PC-9 (cell line): ENCODE measurements at regions not wholly inside any gene's neighbourhood (a gene's known extent, or its start where the extent isn't known, plus 50 kb on each side); places are given as distances from the start of the nearest gene placed in this dataset.

Experiments used
- BruUV-seq: library from RNA; stranded (reverse); fragments of 400-500 nt; replicated peaks from 2 replicates; lab custom pipeline; 2021; lab: Mats Ljungman, UMichigan
- CTCF ChIA-PET: fragments of 300-600 bp; sonication (Branson Sonifier 250); formaldehyde crosslinking; loops from one replicate; lab custom pipeline; 2022; ENCODE audit warnings: antibody characterized with exemption; lab: Charles Lee
- POLR2A ChIA-PET: fragments of 300-600 bp; sonication (Branson Sonifier 250); formaldehyde crosslinking; loops from one replicate; lab custom pipeline; 2022; ENCODE audit warnings: antibody characterized with exemption; ENCODE audit not compliant: unreplicated experiment; lab: Charles Lee
- DNase-seq, 2 experiments: peaks; one replicate each; pipeline versions ENCODE4 v3.0.0 to v3.0.0-alpha.2; 2015 to 2022; ENCODE audit warnings: mixed read lengths in 1 of 2
- H2AFZ ChIP-seq: fragments of 200-600 bp; sonication (generic); 2 replicates; pipeline ENCODE4 v1.8.1; 2017; ENCODE audit warnings: antibody characterized with exemption
- H3F3A ChIP-seq: fragments of 200-600 bp; sonication (generic); 2 replicates; pipeline ENCODE4 v1.8.1; 2017; ENCODE audit warnings: antibody characterized with exemption, mild to moderate bottlenecking, low read depth; ENCODE audit not compliant: insufficient read depth
- H3K27ac ChIP-seq: fragments of 200-600 bp; sonication (generic); 2 replicates; pipeline ENCODE4 v1.6.1; 2016; ENCODE audit warnings: mixed run types
- H3K27me3 ChIP-seq: fragments of 200-600 bp; sonication (generic); 2 replicates; pipeline ENCODE4 v1.6.1; 2016; ENCODE audit warnings: low read depth, mixed run types; ENCODE audit not compliant: insufficient read depth
- H3K36me3 ChIP-seq: fragments of 200-600 bp; sonication (generic); 2 replicates; pipeline ENCODE4 v1.6.1; 2016; ENCODE audit warnings: low read depth, mixed run types
- H3K4me1 ChIP-seq: fragments of 200-600 bp; sonication (generic); replicated peaks from 2 replicates; pipeline ENCODE4 v1.6.1; 2016; ENCODE audit warnings: mixed run types; ENCODE audit not compliant: insufficient read depth
- H3K4me2 ChIP-seq: fragments of 200-600 bp; sonication (generic); 2 replicates; pipeline ENCODE4 v1.6.1; 2017; ENCODE audit warnings: mixed run types
- H3K4me3 ChIP-seq: fragments of 200-600 bp; sonication (generic); 2 replicates; pipeline ENCODE4 v1.6.1; 2016; ENCODE audit warnings: mixed run types
- H3K79me2 ChIP-seq: fragments of 200-600 bp; sonication (generic); 2 replicates; pipeline ENCODE4 v1.6.1; 2017; ENCODE audit warnings: low read depth, mixed run types
- H3K9me2 ChIP-seq: fragments of 200-600 bp; sonication (generic); 2 replicates; pipeline ENCODE4 v1.8.1; 2017; ENCODE audit warnings: mild to moderate bottlenecking; ENCODE audit not compliant: insufficient read depth
- H3K9me3 ChIP-seq: fragments of 200-600 bp; sonication (generic); 2 replicates; pipeline ENCODE4 v1.8.1; 2016; ENCODE audit warnings: low read depth; ENCODE audit not compliant: insufficient read depth
- H4K20me1 ChIP-seq: fragments of 200-600 bp; sonication (generic); 2 replicates; pipeline ENCODE4 v1.8.1; 2017; ENCODE audit not compliant: insufficient read depth
- CTCF ChIP-seq: fragments of 200-600 bp; sonication (generic); conservative IDR thresholded peaks from 2 replicates; pipeline ENCODE4 v1.6.1; 2017; ENCODE audit warnings: mixed run types, antibody characterized with exemption, mild to moderate bottlenecking, moderate library complexity
- EZH2 ChIP-seq: fragments of 200-600 bp; sonication (generic); IDR thresholded peaks from 2 replicates; pipeline ENCODE4 v1.8.0; 2017; ENCODE audit warnings: antibody characterized with exemption, low read depth
- intact Hi-C: fragments of 100-400 bp; cut with micrococcal nuclease; formaldehyde crosslinking; loops from one replicate; pipeline ENCODE4 v1.10.0; 2022; ENCODE audit not compliant: unreplicated experiment

DNA sequence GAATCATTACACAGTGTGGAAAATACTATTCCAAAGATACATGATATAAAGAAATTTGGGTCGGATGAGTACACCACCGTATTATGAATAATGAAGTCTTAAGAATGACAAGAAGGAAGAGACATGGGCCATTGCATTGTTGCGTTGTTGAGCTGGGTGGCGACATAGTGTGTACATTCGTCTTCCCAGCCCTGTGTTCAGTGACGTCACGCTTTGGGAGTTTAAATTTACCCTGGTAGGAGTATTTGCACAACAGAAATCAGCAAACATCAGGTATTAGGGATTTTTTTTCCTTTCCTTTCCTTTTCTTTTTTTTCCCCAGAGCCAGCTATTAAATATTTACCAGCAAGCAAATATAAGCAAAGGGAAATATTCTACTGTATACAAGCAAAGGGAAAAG lies 347.2 kb upstream of the NETO1 start:
- H3K27me3 ChIP-seq, result no peaks in the 10 kb centered on the region
- POLR2A ChIA-PET, result no interaction called here
- peaks cover 4% of the 10 kb centered on the region; the same call in 1 of the 2 replicates for H3F3A ChIP-seq
- no peaks in the 10 kb centered on the region for H4K20me1 ChIP-seq
- peaks cover 20% of the 10 kb centered on the region for H3K9me3 ChIP-seq
- no peak overlapping the region for H2AFZ ChIP-seq
- no peaks in the 10 kb centered on the region for H3K4me1 ChIP-seq
- H3K4me3 ChIP-seq, result no peak overlapping the region
- H3K4me2 ChIP-seq, result no peak overlapping the region
- BruUV-seq, result no TSS peak
- TF ChIP-seq CTCF, result no peak
- no peak for TF ChIP-seq EZH2
- H3K36me3 ChIP-seq, result peaks cover 37% of the 10 kb centered on the region
- DNase-seq, result no peak
- no peaks in the 10 kb centered on the region for H3K9me2 ChIP-seq
- no peak overlapping the region for H3K27ac ChIP-seq
- no peaks in the 10 kb centered on the region for H3K79me2 ChIP-seq
- intact Hi-C loops, result no loop called here
- CTCF ChIA-PET, result no interaction called here

DNA sequence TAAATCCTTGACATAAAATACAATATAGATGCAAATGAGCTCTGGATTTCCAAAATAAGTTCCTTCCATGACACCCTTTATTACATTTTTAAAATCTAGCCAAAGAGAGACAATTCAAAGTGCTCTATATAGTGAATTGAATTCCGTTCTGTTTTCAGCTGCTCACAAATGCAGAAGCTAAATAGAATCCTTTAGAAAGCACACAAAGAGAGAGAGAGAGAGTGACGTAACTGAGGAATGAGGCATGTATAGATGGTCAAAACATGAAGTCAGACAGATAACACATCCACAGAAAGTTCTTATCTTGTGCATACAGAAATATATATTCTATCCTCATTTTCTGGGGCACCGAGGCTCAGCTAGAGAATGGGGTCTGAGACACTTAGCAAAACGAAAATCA lies 344.7 kb upstream of the NETO1 start:
- peaks cover 10% of the 10 kb centered on the region; the same call in 1 of the 2 replicates for H3F3A ChIP-seq
- no peaks in the 10 kb centered on the region for H3K9me2 ChIP-seq
- H4K20me1 ChIP-seq, result no peaks in the 10 kb centered on the region
- peaks cover 20% of the 10 kb centered on the region for H3K36me3 ChIP-seq
- H3K9me3 ChIP-seq, result peaks cover 4% of the 10 kb centered on the region
- H3K4me3 ChIP-seq, result no peak overlapping the region
- H3K4me2 ChIP-seq, result no peak overlapping the region
- TF ChIP-seq EZH2, result no peak
- TF ChIP-seq CTCF, result no peak
- BruUV-seq, result no TSS peak
- DNase-seq, result no peak
- H3K79me2 ChIP-seq, result no peaks in the 10 kb centered on the region
- H3K27ac ChIP-seq, result no peak overlapping the region
- CTCF ChIA-PET, result no interaction called here
- no peaks in the 10 kb centered on the region for H3K4me1 ChIP-seq
- intact Hi-C loops, result no loop called here
- POLR2A ChIA-PET, result no interaction called here
- no peak overlapping the region for H2AFZ ChIP-seq
- no peaks in the 10 kb centered on the region for H3K27me3 ChIP-seq

GRCh38 chr18:73201940-73202339 lies 334.2 kb upstream of the NETO1 start:
- H3K27ac ChIP-seq, result no peak overlapping the region
- TF ChIP-seq EZH2 (no peak), CTCF (no peak)
- no TSS peak for BruUV-seq
- no peaks in the 10 kb centered on the region for H3F3A ChIP-seq
- H3K4me3 ChIP-seq, result no peak overlapping the region
- no peaks in the 10 kb centered on the region for H3K9me3 ChIP-seq
- no peaks in the 10 kb centered on the region for H3K79me2 ChIP-seq
- H4K20me1 ChIP-seq, result 0 out of 2 replicates have a peak, but pooled peaks cover 4% of the 10 kb centered on the region
- POLR2A ChIA-PET, result no interaction called here
- no peaks in the 10 kb centered on the region for H3K27me3 ChIP-seq
- CTCF ChIA-PET, result no interaction called here
- H3K9me2 ChIP-seq, result no peaks in the 10 kb centered on the region
- H3K4me2 ChIP-seq, result no peak overlapping the region
- H2AFZ ChIP-seq, result no peak overlapping the region
- intact Hi-C loops, result no loop called here
- H3K4me1 ChIP-seq, result no peaks in the 10 kb centered on the region
- no peak for DNase-seq
- peaks cover 8% of the 10 kb centered on the region; the same call in 1 of the 2 replicates for H3K36me3 ChIP-seq
